GM10248 (cell line): ENCODE measurements at regions not wholly inside any gene's neighbourhood (a gene's known extent, or its start where the extent isn't known, plus 50 kb on each side); places are given as distances from the start of the nearest gene placed in this dataset.

Experiments
- CTCF ChIA-PET: fragments of 300-600 bp; sonication (Branson Sonifier 250); formaldehyde crosslinking; extraction: SDS; loops from one replicate; lab custom pipeline; 2021; ENCODE audit warnings: antibody characterized with exemption; lab: Yijun Ruan, JAX
- POLR2A ChIA-PET: fragments of 350-650 bp; sonication (Branson Sonifier 250); formaldehyde crosslinking; extraction: SDS; loops from one replicate; lab custom pipeline; 2020; ENCODE audit warnings: antibody characterized with exemption; lab: Yijun Ruan, JAX
- DNase-seq: peaks from one replicate; pipeline ENCODE4 v3.0.0; 2012; ENCODE audit errors: extremely low spot score
- TF ChIP-seq, protein P1 (sequence below): IDR thresholded peaks from 2 replicates; pipeline ENCODE4 v1.5.1; 2012; ENCODE audit warnings: mild to moderate bottlenecking, low read depth; ENCODE audit errors: extremely low read depth, missing control alignments, control extremely low read depth

DNA sequence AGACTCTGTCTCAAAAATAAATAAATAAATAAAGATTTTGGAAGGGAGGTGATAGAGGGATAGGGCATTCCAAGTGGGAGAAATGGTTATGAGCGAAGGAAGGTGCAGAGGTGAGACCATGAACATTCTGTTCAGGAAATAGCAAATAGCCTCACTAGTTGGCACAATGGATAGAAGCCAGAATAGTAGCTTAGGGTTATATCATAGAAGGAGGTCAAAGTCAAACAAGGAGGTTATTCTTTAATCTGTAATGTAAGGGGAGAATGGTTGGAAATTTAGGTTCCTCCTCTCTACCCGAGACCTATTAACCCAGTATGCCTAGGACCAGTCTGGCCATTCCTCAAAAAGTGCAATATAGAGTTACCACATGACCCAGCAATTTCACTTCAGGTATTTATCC is 275.8 kb downstream of the MN1 start:
- CTCF ChIA-PET: no interaction called here
- DNase-seq: no peak
- TF ChIP-seq, protein P1, sequence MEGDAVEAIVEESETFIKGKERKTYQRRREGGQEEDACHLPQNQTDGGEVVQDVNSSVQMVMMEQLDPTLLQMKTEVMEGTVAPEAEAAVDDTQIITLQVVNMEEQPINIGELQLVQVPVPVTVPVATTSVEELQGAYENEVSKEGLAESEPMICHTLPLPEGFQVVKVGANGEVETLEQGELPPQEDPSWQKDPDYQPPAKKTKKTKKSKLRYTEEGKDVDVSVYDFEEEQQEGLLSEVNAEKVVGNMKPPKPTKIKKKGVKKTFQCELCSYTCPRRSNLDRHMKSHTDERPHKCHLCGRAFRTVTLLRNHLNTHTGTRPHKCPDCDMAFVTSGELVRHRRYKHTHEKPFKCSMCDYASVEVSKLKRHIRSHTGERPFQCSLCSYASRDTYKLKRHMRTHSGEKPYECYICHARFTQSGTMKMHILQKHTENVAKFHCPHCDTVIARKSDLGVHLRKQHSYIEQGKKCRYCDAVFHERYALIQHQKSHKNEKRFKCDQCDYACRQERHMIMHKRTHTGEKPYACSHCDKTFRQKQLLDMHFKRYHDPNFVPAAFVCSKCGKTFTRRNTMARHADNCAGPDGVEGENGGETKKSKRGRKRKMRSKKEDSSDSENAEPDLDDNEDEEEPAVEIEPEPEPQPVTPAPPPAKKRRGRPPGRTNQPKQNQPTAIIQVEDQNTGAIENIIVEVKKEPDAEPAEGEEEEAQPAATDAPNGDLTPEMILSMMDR: no peak
- POLR2A ChIA-PET: no interaction called here

- ChIA-PET POLR2A (no interaction called here), CTCF (no interaction called here)
- TF ChIP-seq, protein P1: no peak
- DNase-seq: no peak
Measured at GRCh38 chr22:27526901-27527300, 274.7 kb downstream of the MN1 start.

GRCh38 chr22:27531782-27532530 is 269.6 kb downstream of the MN1 start:
- no peak for DNase-seq
- POLR2A ChIA-PET: no interaction called here
- CTCF ChIA-PET: no interaction called here
- TF ChIP-seq, protein P1: no peak

GRCh38 chr22:27533105-27533745 is 268.3 kb downstream of the MN1 start:
- ChIA-PET POLR2A (no interaction called here), CTCF (no interaction called here)
- TF ChIP-seq, protein P1: no peak
- DNase-seq: no peak

- TF ChIP-seq, protein P1: no peak
- no peak for DNase-seq
- CTCF ChIA-PET: no interaction called here
- POLR2A ChIA-PET: no interaction called here
Measured at GRCh38 chr22:27534720-27535125, 266.8 kb downstream of the MN1 start.

- POLR2A ChIA-PET: no interaction called here
- TF ChIP-seq, protein P1: no peak
- no peak for DNase-seq
- CTCF ChIA-PET: no interaction called here
Measured at GRCh38 chr22:27535452-27535851, 266.1 kb downstream of the MN1 start.
